Adrenal gland (tissue), 5 donors: ENCODE measurements at regions not wholly inside any gene's neighbourhood (a gene's known extent, or its start where the extent isn't known, plus 50 kb on each side); places are given as distances from the start of the nearest gene placed in this dataset.

Experiments used
- CTCF ChIP-seq, 6 experiments: fragments of 450-650 bp in 4 of 6; fragments of 200-600 bp in 2 of 6; sonication (generic) in 1 of 6; IDR thresholded peaks; 1 replicate in 5 of 6; 2 replicates in 1 of 6; pipeline versions ENCODE4 v1.5.1 to v1.8.0; 2016 to 2021; ENCODE audit warnings: antibody characterized with exemption in 6 of 6, mild to moderate bottlenecking in 2 of 6, moderate library complexity in 1 of 6
- POLR2A ChIP-seq, 2 donors: fragments of 450-650 bp; IDR thresholded peaks; one replicate each; pipeline ENCODE4 v1.6.1; 2017; ENCODE audit warnings: antibody characterized with exemption in 2 of 2, mild to moderate bottlenecking in 2 of 2, moderate library complexity in 1 of 2
- donor health status: DM: no; HTN: no; CAD: no.

GRCh38 chr7:124516911-124517310 lies 248.7 kb downstream of the GPR37 start:
- TF ChIP-seq CTCF (IDR thresholded peaks at IDR 0.05) (no peak), POLR2A (IDR thresholded peaks at IDR 0.05) (no peak)
